MCF 10A (cell line): ENCODE measurements at regions not wholly inside any gene's neighbourhood (a gene's known extent, or its start where the extent isn't known, plus 50 kb on each side); places are given as distances from the start of the nearest gene placed in this dataset.
"Not testable (repeated sequence)": the region's sequence is repeated elsewhere in the genome, so short reads cannot be mapped to it uniquely, and the experiment has no call there.

ENCODE experiments used
- BruUV-seq: library from RNA; stranded (reverse); fragments of 400-500 nt; replicated peaks from 2 replicates; lab custom pipeline; 2021; lab: Mats Ljungman, UMichigan
- CTCF ChIA-PET: fragments of 300-600 bp; sonication (Branson Sonifier 250); formaldehyde crosslinking; extraction: SDS; loops from one replicate; lab custom pipeline; 2021; ENCODE audit warnings: antibody characterized with exemption, inconsistent platforms; lab: Yijun Ruan, JAX
- POLR2A ChIA-PET: fragments of 300-600, 350-650 bp; sonication (Branson Sonifier 250); formaldehyde crosslinking; extraction: SDS; loops from one replicate; lab custom pipeline; 2020; ENCODE audit warnings: antibody characterized with exemption, inconsistent platforms; lab: Yijun Ruan, JAX
- DNase-seq: peaks from one replicate; pipeline ENCODE4 v3.0.0-alpha.2; 2018; ENCODE audit not compliant: unreplicated experiment
- H3K27ac Mint-ChIP-seq: one replicate; pipeline ENCODE4 v1.8.0; 2022; ENCODE audit warnings: mild to moderate bottlenecking, low read depth, mixed read lengths; ENCODE audit not compliant: unreplicated experiment
- H3K27me3 Mint-ChIP-seq: one replicate; pipeline ENCODE4 v1.8.0; 2022; ENCODE audit warnings: mixed read lengths; ENCODE audit not compliant: insufficient read depth, unreplicated experiment
- H3K36me3 Mint-ChIP-seq: one replicate; pipeline ENCODE4 v1.8.0; 2022; ENCODE audit warnings: mild to moderate bottlenecking, moderate library complexity, mixed read lengths; ENCODE audit not compliant: insufficient read depth, unreplicated experiment
- H3K4me1 Mint-ChIP-seq: one replicate; pipeline ENCODE4 v1.8.0; 2022; ENCODE audit warnings: mixed read lengths; ENCODE audit not compliant: insufficient read depth, unreplicated experiment
- H3K4me3 Mint-ChIP-seq: one replicate; pipeline ENCODE4 v1.8.0; 2022; ENCODE audit warnings: mild to moderate bottlenecking, moderate library complexity, mixed read lengths; ENCODE audit not compliant: unreplicated experiment
- H3K9me3 Mint-ChIP-seq: one replicate; pipeline ENCODE4 v1.8.0; 2022; ENCODE audit warnings: mixed read lengths; ENCODE audit not compliant: unreplicated experiment
- CTCF ChIP-seq: fragments of 200-600 bp; IDR thresholded peaks from one replicate; pipeline ENCODE4 v1.8.0; 2022; ENCODE audit warnings: antibody characterized with exemption, mild to moderate bottlenecking; ENCODE audit not compliant: unreplicated experiment
- intact Hi-C: fragments of 100-400 bp; cut with micrococcal nuclease; formaldehyde crosslinking; loops from 2 replicates; pipeline ENCODE4 v1.14.1; 2022

DNA sequence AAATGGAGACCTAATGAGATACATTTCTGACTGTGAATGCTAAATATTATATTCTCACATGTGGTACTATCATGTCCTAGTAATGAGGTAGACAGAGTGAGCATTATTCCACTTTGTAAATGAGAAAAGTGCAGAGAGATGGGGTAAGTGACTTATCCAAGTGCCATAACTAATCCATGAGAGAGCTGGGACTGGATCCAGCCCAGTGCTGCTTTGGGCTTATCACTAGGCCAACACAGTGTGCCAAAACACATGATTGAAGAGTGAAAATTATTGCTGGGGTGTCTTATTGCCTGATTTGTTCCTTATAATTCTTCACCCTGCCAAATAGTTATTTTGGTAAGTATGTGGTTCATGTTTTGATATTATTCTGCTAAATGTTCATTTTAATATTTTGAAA, 442.2 kb upstream of the GRAMD2B start:
- H3K27me3 Mint-ChIP-seq, result no peaks in the 10 kb centered on the region
- no peaks in the 10 kb centered on the region for H3K4me1 Mint-ChIP-seq
- intact Hi-C loops, result no loop called here
- no peak overlapping the region for H3K27ac Mint-ChIP-seq
- DNase-seq, result no peak
- ChIA-PET CTCF (no interaction called here), POLR2A (interaction anchor here (1.2 kb wide), 1 partner anchor 35 kb away, joined by 3 read pairs; no protein-coding TSS in a partner anchor)
- no peak for TF ChIP-seq CTCF
- BruUV-seq, result no TSS peak
- no peaks in the 10 kb centered on the region for H3K36me3 Mint-ChIP-seq
- H3K9me3 Mint-ChIP-seq, result peaks cover 8% of the 10 kb centered on the region
- H3K4me3 Mint-ChIP-seq, result no peak overlapping the region

GRCh38 chr5:125987677-125988255, 435.4 kb upstream of the GRAMD2B start:
- DNase-seq, result peak; percentile 20
- CTCF ChIA-PET, result interaction anchor here (0.6 to 0.8 kb wide), 4 partner anchors 13 to 351 kb away, joined by 3 read pairs; no protein-coding TSS in a partner anchor
- POLR2A ChIA-PET, result interaction anchor here (0.6 kb wide), 1 partner anchor 9 kb away, joined by 3 read pairs; no protein-coding TSS in a partner anchor
- Mint-ChIP-seq H3K4me1 (no peaks in the 10 kb centered on the region), H3K27me3 (no peaks in the 10 kb centered on the region), H3K4me3 (no peak overlapping the region), H3K27ac (no peak overlapping the region), H3K9me3 (peaks cover 8% of the 10 kb centered on the region), H3K36me3 (no peaks in the 10 kb centered on the region)
- intact Hi-C loops, result no loop called here
- no peak for TF ChIP-seq CTCF
- no TSS peak for BruUV-seq

DNA sequence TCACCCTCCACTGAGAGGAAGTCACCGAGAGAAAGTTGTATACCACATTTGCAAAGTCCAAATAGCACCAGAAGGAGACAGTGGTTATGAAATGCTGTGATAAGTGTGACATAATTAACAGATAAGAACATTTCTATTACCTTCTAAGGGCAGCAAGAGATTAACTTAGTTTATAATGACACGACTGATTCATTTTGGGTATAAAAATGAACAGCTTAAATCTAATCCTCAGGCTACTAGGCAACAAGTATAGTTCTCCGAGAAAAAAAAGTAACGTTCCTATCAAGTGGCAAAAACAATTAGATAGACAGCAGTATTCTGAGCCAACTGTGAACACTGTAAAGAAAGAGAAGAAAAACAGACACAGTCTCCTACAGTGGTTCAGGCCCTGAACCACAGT, 431.2 kb upstream of the GRAMD2B start:
- intact Hi-C loops, result no loop called here
- POLR2A ChIA-PET, result no interaction called here
- CTCF ChIA-PET, result no interaction called here

GRCh38 chr5:125999271-126000030, 423.8 kb upstream of the GRAMD2B start:
- H3K27ac Mint-ChIP-seq, intact Hi-C loops: not testable (repeated sequence)

More for the DNA sequence above, 431.2 kb upstream of the GRAMD2B start:
- Mint-ChIP-seq H3K9me3 (no peaks in the 10 kb centered on the region), H3K36me3 (no peaks in the 10 kb centered on the region), H3K27me3 (no peaks in the 10 kb centered on the region), H3K4me3 (no peak overlapping the region), H3K27ac (no peak overlapping the region), H3K4me1 (no peaks in the 10 kb centered on the region)
- DNase-seq, result no peak
- no TSS peak for BruUV-seq
- no peak for TF ChIP-seq CTCF

More at GRCh38 chr5:125999271-126000030, 423.8 kb upstream of the GRAMD2B start:
- POLR2A ChIA-PET, CTCF ChIA-PET, H3K4me3 Mint-ChIP-seq, BruUV-seq, DNase-seq, H3K27me3 Mint-ChIP-seq, H3K9me3 Mint-ChIP-seq, H3K36me3 Mint-ChIP-seq: not testable (repeated sequence)
- peaks cover 35% of the 10 kb centered on the region for H3K4me1 Mint-ChIP-seq
